ENCODE measurements at regions not wholly inside any gene's neighbourhood (a gene's known extent, or its start where the extent isn't known, plus 50 kb on each side); places are given as distances from the start of the nearest gene placed in this dataset. TPM values are rescaled to one million over a fixed set of nuclear protein-coding genes. Genes with fewer than 3 reads are reported as not detected.

Small RNA genes in the stretch of these regions (small RNA-seq; reads per million reads assigned to genes)
- not detected for gene AL445193.1 (ENCODE audit: low replicate concordance)
